Naive B cell (primary cell): ENCODE measurements at regions not wholly inside any gene's neighbourhood (a gene's known extent, or its start where the extent isn't known, plus 50 kb on each side); places are given as distances from the start of the nearest gene placed in this dataset.
"Not testable (repeated sequence)": the region's sequence is repeated elsewhere in the genome, so short reads cannot be mapped to it uniquely, and the experiment has no call there.

Experiments used
- ATAC-seq, 2 donors: fragments of 150-1000 bp; cut with Tn5 transposase; 2 replicates each; pipeline ENCODE4 v1.10.0; 2021; ENCODE audit warnings: low read depth in 2 of 2, mild to moderate bottlenecking in 2 of 2, moderate library complexity in 2 of 2
- DNase-seq: peaks from one replicate; pipeline ENCODE4 v3.0.0; 2022
- H3K27ac Mint-ChIP-seq, 6 donors: one replicate each; pipeline ENCODE4 v1.8.0; 2020 to 2022; ENCODE audit warnings: mild to moderate bottlenecking in 6 of 6, mixed read lengths in 6 of 6, moderate library complexity in 5 of 6, inconsistent platforms in 2 of 6
- H3K27me3 Mint-ChIP-seq, 3 donors: one replicate each; pipeline ENCODE4 v1.8.0; 2021 to 2022; ENCODE audit warnings: mixed read lengths in 3 of 3, mild to moderate bottlenecking in 1 of 3
- H3K36me3 Mint-ChIP-seq, 2 donors: one replicate each; pipeline ENCODE4 v1.8.0; 2020 to 2022; ENCODE audit warnings: mixed read lengths in 2 of 2, inconsistent platforms in 1 of 2, mild to moderate bottlenecking in 1 of 2
- H3K4me1 Mint-ChIP-seq, 3 donors: one replicate each; pipeline ENCODE4 v1.8.0; 2020 to 2022; ENCODE audit warnings: mixed read lengths in 3 of 3, inconsistent platforms in 1 of 3, mild to moderate bottlenecking in 1 of 3, moderate library complexity in 1 of 3
- H3K4me3 Mint-ChIP-seq, 8 donors: one replicate each; pipeline ENCODE4 v1.8.0; 2020 to 2022; ENCODE audit warnings: mild to moderate bottlenecking in 8 of 8, mixed read lengths in 8 of 8, moderate library complexity in 8 of 8, inconsistent platforms in 2 of 8
- H3K9me3 Mint-ChIP-seq, 7 donors: one replicate each; pipeline ENCODE4 v1.8.0; 2020 to 2022; ENCODE audit warnings: mixed read lengths in 7 of 7, mild to moderate bottlenecking in 5 of 7, inconsistent platforms in 2 of 7, moderate library complexity in 1 of 7

GRCh38 chr13:40345654-40346372 lies 320.6 kb downstream of the FOXO1 start:
- H3K4me1 Mint-ChIP-seq = peaks cover 6 to 26% (median 14%) of the 10 kb centered on the region in 3 donors
- H3K9me3 Mint-ChIP-seq = peaks cover 0 to 2% (median 0%) of the 10 kb centered on the region in 7 donors
- peaks cover 4 to 8% (median 7%) of the 10 kb centered on the region in 3 donors for H3K27me3 Mint-ChIP-seq
- no peak overlapping the region for H3K4me3 Mint-ChIP-seq
- no peak for ATAC-seq
- DNase-seq = no peak
- no peak overlapping the region for H3K27ac Mint-ChIP-seq
- no peaks in the 10 kb centered on the region for H3K36me3 Mint-ChIP-seq

DNA sequence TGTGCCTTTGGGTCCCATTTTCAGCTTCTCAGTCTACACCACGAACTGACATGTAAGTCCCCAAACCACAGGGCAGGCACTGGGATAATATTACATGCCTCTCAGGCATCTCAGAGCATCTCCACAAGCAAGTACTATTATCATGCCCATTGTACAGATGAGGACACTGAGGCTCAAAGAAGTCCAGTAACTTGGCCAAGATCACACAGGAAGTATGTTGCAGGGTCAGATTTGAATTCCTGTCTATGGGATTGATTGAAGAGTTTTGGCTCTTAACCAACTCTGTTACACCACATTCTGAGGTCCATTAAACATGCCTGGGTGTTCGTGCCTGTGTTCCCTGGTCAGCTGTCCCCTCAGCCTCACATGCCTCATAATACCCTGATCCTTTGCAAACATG lies 319.8 kb downstream of the FOXO1 start:
- Mint-ChIP-seq H3K36me3 (no peaks in the 10 kb centered on the region), H3K4me1 (peaks cover 7 to 28% (median 14%) of the 10 kb centered on the region in 3 donors), H3K4me3 (no peak overlapping the region), H3K27ac (no peak overlapping the region), H3K9me3 (peaks cover 0 to 2% (median 0%) of the 10 kb centered on the region in 7 donors), H3K27me3 (peaks cover 4 to 8% (median 7%) of the 10 kb centered on the region in 3 donors)
- no peak for DNase-seq
- no peak for ATAC-seq

DNA sequence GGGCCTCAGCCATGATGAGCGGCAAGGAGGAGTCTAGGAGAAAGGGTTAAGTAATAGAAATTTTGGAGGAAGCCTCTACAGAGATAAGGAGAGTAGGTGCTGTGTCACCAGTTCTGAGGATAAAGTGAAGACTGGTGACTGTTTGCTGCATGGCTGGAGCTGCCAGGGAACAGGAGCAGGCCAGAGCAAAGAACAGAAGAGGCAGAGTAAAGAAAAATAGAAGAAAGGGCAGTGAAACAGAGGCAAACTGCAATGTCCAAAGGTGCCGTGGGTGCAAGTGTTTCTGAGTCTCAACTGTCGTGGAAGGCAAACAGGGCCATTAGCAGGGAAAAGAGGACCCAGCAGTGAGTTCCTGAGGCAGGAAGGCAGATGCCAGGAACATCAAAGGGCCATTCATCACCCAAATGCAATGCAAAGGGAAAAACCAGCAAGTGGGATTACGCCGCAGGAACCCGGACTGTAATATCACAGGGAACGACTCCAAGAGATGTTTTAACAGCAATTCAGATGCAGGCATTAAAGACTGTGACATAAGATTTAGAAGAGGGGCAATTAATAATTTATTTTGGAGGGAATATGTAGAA lies 318.3 kb downstream of the FOXO1 start:
- DNase-seq = no peak
- Mint-ChIP-seq H3K36me3 (no peaks in the 10 kb centered on the region), H3K27ac (peak overlapping the region in 1 of 6 donors; percentile 52), H3K4me1 (peaks cover 14 to 31% (median 16%) of the 10 kb centered on the region in 3 donors), H3K4me3 (no peak overlapping the region), H3K9me3 (no peaks in the 10 kb centered on the region), H3K27me3 (peaks cover 4 to 8% (median 7%) of the 10 kb centered on the region in 3 donors)
- no peak for ATAC-seq

DNA sequence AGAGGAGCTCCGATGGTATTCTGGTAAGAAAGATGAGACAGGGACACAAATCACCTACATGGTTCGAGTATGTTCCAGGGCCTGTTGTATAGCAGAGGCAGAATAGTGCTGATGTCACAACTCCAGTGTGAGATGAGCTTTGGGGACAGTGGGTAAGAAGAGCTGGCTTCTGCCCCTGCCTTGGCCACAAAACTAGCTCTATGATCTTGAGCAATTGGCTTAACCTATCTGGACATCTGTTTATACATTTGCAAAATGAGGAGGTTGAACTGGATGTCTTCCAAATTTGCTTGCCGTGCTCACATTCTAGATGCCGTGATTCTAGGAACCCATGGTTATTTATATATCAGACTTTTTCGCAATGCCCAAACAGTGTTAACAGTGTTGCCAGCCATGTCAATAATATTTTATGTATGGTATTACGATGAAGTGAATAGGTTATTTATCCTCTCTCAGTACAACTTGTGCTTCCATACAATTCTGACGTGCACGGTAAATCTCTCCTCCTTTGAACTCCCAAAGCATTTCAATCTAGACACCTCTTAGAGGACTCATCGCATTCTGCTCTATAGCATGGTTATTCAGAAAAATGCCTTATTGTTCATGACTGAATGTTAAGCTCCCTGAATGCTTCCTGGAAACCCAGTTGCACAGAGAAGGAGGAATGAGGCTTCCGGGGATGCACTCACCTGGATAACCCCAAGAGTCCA lies 316.0 kb downstream of the FOXO1 start:
- H3K4me3 Mint-ChIP-seq = no peak overlapping the region
- H3K27ac Mint-ChIP-seq = no peak overlapping the region
- no peak for DNase-seq
- peaks cover 8 to 26% (median 15%) of the 10 kb centered on the region in 3 donors for H3K4me1 Mint-ChIP-seq
- no peaks in the 10 kb centered on the region for H3K36me3 Mint-ChIP-seq
- ATAC-seq = no peak
- no peaks in the 10 kb centered on the region for H3K9me3 Mint-ChIP-seq
- H3K27me3 Mint-ChIP-seq = peaks cover 0 to 8% (median 7%) of the 10 kb centered on the region in 3 donors

- Mint-ChIP-seq H3K4me3 (no peak overlapping the region), H3K27me3 (peaks cover 0 to 8% (median 7%) of the 10 kb centered on the region in 3 donors), H3K27ac (peak overlapping the region in 1 of 6 donors; percentile 44), H3K9me3 (no peaks in the 10 kb centered on the region), H3K36me3 (no peaks in the 10 kb centered on the region), H3K4me1 (peaks cover 11 to 28% (median 15%) of the 10 kb centered on the region in 3 donors)
- DNase-seq (no peak), ATAC-seq (no peak)
Observed at GRCh38 chr13:40351537-40352379, 314.7 kb downstream of the FOXO1 start.

- Mint-ChIP-seq H3K27me3 (peaks cover 0 to 8% (median 7%) of the 10 kb centered on the region in 3 donors), H3K4me3 (no peak overlapping the region), H3K9me3 (no peaks in the 10 kb centered on the region), H3K36me3 (no peaks in the 10 kb centered on the region), H3K27ac (peak overlapping the region in 1 of 6 donors; percentile 42), H3K4me1 (peaks cover 11 to 28% (median 15%) of the 10 kb centered on the region in 3 donors)
- no peak for ATAC-seq
- no peak for DNase-seq
Observed at GRCh38 chr13:40352380-40352778, 314.1 kb downstream of the FOXO1 start.

DNA sequence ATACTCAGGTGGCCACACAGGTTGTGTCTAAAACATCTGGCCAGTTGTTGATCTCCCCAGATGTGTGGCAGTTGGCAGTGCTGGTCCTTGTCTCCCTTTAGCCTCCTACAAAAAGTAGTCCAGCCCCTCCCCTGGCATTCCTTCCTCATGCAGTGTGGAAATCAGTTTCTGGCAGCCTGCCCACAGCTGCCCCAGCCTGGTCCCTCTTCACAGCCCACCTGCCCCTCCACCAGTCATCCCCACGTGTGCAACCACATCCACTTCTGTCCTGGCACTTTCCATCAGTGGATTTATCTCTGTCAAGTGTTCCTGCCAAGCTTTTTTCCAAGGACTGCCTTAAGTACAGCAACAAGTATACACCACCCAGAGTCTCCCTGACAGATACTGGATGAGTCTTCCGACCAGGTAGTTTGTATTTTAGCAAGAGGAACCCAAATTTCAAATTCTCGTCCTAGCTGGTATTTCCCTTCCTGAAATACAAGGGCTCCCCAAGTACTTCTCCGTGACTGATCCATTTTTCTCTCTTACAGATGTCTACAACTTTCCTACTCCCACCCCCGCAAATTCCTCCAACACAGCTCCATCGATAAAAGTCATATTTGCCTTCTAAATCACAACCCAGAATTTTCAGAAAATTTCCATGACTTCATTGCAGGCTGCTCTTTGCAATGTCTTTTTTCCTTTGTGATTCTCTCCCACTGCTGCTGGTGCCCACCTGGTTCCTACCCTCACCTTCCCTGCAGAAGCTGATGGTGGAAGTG lies 313.5 kb downstream of the FOXO1 start:
- Mint-ChIP-seq H3K4me1 (peaks cover 11 to 24% (median 14%) of the 10 kb centered on the region in 3 donors), H3K27ac (no peak overlapping the region), H3K27me3 (peaks cover 0 to 8% (median 4%) of the 10 kb centered on the region in 3 donors), H3K9me3 (no peaks in the 10 kb centered on the region), H3K4me3 (no peak overlapping the region), H3K36me3 (no peaks in the 10 kb centered on the region)
- DNase-seq = no peak
- no peak for ATAC-seq

DNA sequence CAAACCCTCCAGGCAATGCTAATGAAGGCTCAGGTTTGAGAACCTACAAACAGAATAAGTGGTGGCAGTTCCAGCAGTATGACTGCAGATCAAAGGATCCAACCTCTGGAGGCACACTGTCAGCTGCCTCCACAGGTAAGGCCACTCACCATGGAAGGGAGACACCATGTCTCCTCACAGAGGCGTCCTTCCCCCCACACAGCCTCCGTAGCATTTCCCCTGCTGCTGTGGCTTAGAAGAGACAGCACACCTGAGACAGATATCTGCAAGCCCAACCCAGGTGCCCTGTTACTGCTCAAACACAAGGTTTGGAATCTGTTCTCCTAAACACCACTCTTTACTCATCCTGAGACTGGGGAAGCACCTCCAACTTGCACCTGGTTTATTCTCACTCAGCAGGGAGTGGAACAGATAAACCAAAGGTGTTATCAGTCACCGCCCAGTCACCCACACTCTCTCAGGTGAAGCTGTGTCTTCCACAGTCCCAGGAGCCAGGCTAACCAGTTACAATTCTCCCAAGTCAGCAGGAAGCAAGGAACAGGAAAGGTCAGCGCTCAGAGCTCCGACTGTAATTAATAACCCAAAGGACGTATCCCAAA lies 311.2 kb downstream of the FOXO1 start:
- no peaks in the 10 kb centered on the region for H3K36me3 Mint-ChIP-seq
- no peaks in the 10 kb centered on the region for H3K27me3 Mint-ChIP-seq
- H3K9me3 Mint-ChIP-seq = no peaks in the 10 kb centered on the region
- peaks cover 6 to 17% (median 11%) of the 10 kb centered on the region in 3 donors for H3K4me1 Mint-ChIP-seq
- H3K27ac Mint-ChIP-seq = peak overlapping the region in 2 of 6 donors; percentile 18 to 20
- DNase-seq (no peak), ATAC-seq (no peak)
- H3K4me3 Mint-ChIP-seq = no peak overlapping the region

GRCh38 chr13:40356011-40356410 lies 310.4 kb downstream of the FOXO1 start:
- Mint-ChIP-seq H3K4me1 (peaks cover 6 to 17% (median 11%) of the 10 kb centered on the region in 3 donors), H3K36me3 (no peaks in the 10 kb centered on the region), H3K4me3 (peak overlapping the region in 2 of 8 donors; percentile 9 to 53), H3K9me3 (peaks cover 0 to 2% (median 0%) of the 10 kb centered on the region in 7 donors), H3K27ac (peak overlapping the region in 1 of 6 donors; percentile 78), H3K27me3 (no peaks in the 10 kb centered on the region)
- DNase-seq (no peak), ATAC-seq (no peak)

GRCh38 chr13:40356458-40356857 lies 310.0 kb downstream of the FOXO1 start:
- DNase-seq, H3K9me3 Mint-ChIP-seq, H3K36me3 Mint-ChIP-seq, ATAC-seq, H3K4me3 Mint-ChIP-seq, H3K27ac Mint-ChIP-seq, H3K27me3 Mint-ChIP-seq: not testable (repeated sequence)
- H3K4me1 Mint-ChIP-seq = peaks cover 6 to 16% (median 11%) of the 10 kb centered on the region in 3 donors

GRCh38 chr13:40362502-40362901 lies 303.9 kb downstream of the FOXO1 start:
- peak overlapping the region in 1 of 6 donors; percentile 73 for H3K27ac Mint-ChIP-seq
- H3K36me3 Mint-ChIP-seq = no peaks in the 10 kb centered on the region
- ATAC-seq (no peak), DNase-seq (no peak)
- no peaks in the 10 kb centered on the region for H3K27me3 Mint-ChIP-seq
- H3K9me3 Mint-ChIP-seq = peaks cover 0 to 2% (median 0%) of the 10 kb centered on the region in 7 donors
- peaks cover 15 to 34% (median 23%) of the 10 kb centered on the region in 3 donors for H3K4me1 Mint-ChIP-seq
- no peak overlapping the region for H3K4me3 Mint-ChIP-seq

- no peaks in the 10 kb centered on the region for H3K36me3 Mint-ChIP-seq
- ATAC-seq = no peak
- no peak for DNase-seq
Observed at GRCh38 chr13:40363653-40364052, 302.8 kb downstream of the FOXO1 start.

More at GRCh38 chr13:40363653-40364052, 302.8 kb downstream of the FOXO1 start:
- no peak overlapping the region for H3K27ac Mint-ChIP-seq
- peaks cover 0 to 2% (median 0%) of the 10 kb centered on the region in 7 donors for H3K9me3 Mint-ChIP-seq
- H3K4me1 Mint-ChIP-seq = peaks cover 15 to 35% (median 24%) of the 10 kb centered on the region in 3 donors
- no peaks in the 10 kb centered on the region for H3K27me3 Mint-ChIP-seq
- no peak overlapping the region for H3K4me3 Mint-ChIP-seq
